GM18858 (cell line): ENCODE measurements at regions not wholly inside any gene's neighbourhood (a gene's known extent, or its start where the extent isn't known, plus 50 kb on each side); places are given as distances from the start of the nearest gene placed in this dataset.
A peak's percentile ranks its signal among the peaks of the same experiment; 100 is the strongest.
"Not testable (repeated sequence)": the region's sequence is repeated elsewhere in the genome, so short reads cannot be mapped to it uniquely, and the experiment has no call there.

Experiments
- ATAC-seq: cut with Tn5 transposase; IDR thresholded peaks from one replicate; pipeline ENCODE4 v1.9.1; 2021; ENCODE audit not compliant: unreplicated experiment

- no peak for ATAC-seq
Measured at GRCh38 chr15:39400821-39401550, 179.9 kb upstream of the THBS1 start.

- no peak for ATAC-seq
Measured at GRCh38 chr15:39403640-39404117, 177.2 kb upstream of the THBS1 start.

GRCh38 chr15:39404767-39405181 lies 176.1 kb upstream of the THBS1 start:
- ATAC-seq = no peak

- ATAC-seq = peak; percentile 81
Measured at GRCh38 chr15:39406485-39406884, 174.4 kb upstream of the THBS1 start.

- ATAC-seq = no peak
Measured at GRCh38 chr15:39407116-39407515, 173.8 kb upstream of the THBS1 start.

GRCh38 chr15:39409876-39410530 lies 170.9 kb upstream of the THBS1 start:
- no peak for ATAC-seq

GRCh38 chr15:39411102-39411989 lies 169.5 kb upstream of the THBS1 start:
- peak; percentile 95 for ATAC-seq

GRCh38 chr15:39413558-39413957 lies 167.3 kb upstream of the THBS1 start:
- peak; percentile 39 for ATAC-seq

- no peak for ATAC-seq
Measured at GRCh38 chr15:39414201-39414600, 166.7 kb upstream of the THBS1 start.

- no peak for ATAC-seq
Measured at GRCh38 chr15:39415634-39416033, 165.2 kb upstream of the THBS1 start.

- no peak for ATAC-seq
Measured at GRCh38 chr15:39416258-39416657, 164.6 kb upstream of the THBS1 start.

- no peak for ATAC-seq
Measured at GRCh38 chr15:39417366-39418134, 163.3 kb upstream of the THBS1 start.

GRCh38 chr15:39419651-39420050 lies 161.2 kb upstream of the THBS1 start:
- no peak for ATAC-seq

GRCh38 chr15:39420123-39420852 lies 160.6 kb upstream of the THBS1 start:
- ATAC-seq = not testable (repeated sequence)

- not testable (repeated sequence) for ATAC-seq
Measured at GRCh38 chr15:39420853-39421192, 160.1 kb upstream of the THBS1 start.

- ATAC-seq = peak; percentile 70
Measured at GRCh38 chr15:39426552-39427532, 154.0 kb upstream of the THBS1 start.

GRCh38 chr15:39427705-39428104 lies 153.2 kb upstream of the THBS1 start:
- no peak for ATAC-seq

- ATAC-seq = peak; percentile 49
Measured at GRCh38 chr15:39429898-39430357, 151.0 kb upstream of the THBS1 start.

GRCh38 chr15:39430389-39430788 lies 150.5 kb upstream of the THBS1 start:
- ATAC-seq = no peak
